ENCODE measurements at regions not wholly inside any gene's neighbourhood (a gene's known extent, or its start where the extent isn't known, plus 50 kb on each side); places are given as distances from the start of the nearest gene placed in this dataset.
"Not testable (repeated sequence)": the region's sequence is repeated elsewhere in the genome, so short reads cannot be mapped to it uniquely, and the experiment has no call there.

DNA sequence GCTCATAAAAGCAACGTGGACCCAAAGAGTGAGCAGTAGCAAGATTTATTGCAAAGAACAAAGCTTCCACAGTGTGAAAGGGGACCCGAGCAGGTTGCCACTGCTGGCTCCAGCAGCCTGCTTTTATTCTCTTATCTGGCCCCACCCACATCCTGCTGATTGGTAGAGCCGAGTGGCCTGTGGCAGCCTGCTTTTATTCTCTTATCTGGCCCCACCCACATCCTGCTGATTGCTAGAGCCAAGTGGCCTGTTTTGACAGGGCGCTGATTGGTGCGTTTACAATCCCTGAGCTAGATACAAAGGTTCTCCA lies 158.0 kb upstream of the GNAI1 start:
- TF ChIP-seq, protein P1, sequence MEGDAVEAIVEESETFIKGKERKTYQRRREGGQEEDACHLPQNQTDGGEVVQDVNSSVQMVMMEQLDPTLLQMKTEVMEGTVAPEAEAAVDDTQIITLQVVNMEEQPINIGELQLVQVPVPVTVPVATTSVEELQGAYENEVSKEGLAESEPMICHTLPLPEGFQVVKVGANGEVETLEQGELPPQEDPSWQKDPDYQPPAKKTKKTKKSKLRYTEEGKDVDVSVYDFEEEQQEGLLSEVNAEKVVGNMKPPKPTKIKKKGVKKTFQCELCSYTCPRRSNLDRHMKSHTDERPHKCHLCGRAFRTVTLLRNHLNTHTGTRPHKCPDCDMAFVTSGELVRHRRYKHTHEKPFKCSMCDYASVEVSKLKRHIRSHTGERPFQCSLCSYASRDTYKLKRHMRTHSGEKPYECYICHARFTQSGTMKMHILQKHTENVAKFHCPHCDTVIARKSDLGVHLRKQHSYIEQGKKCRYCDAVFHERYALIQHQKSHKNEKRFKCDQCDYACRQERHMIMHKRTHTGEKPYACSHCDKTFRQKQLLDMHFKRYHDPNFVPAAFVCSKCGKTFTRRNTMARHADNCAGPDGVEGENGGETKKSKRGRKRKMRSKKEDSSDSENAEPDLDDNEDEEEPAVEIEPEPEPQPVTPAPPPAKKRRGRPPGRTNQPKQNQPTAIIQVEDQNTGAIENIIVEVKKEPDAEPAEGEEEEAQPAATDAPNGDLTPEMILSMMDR (IDR thresholded peaks at IDR 0.05) = not testable (repeated sequence)
- not testable (repeated sequence) for TF ChIP-seq POLR2A (IDR thresholded peaks at IDR 0.05)
